Adrenal gland (tissue), 5 donors: ENCODE measurements at regions not wholly inside any gene's neighbourhood (a gene's known extent, or its start where the extent isn't known, plus 50 kb on each side); places are given as distances from the start of the nearest gene placed in this dataset.

Experiments used
- CTCF ChIP-seq, 6 experiments: fragments of 450-650 bp in 4 of 6; fragments of 200-600 bp in 2 of 6; sonication (generic) in 1 of 6; IDR thresholded peaks; 1 replicate in 5 of 6; 2 replicates in 1 of 6; pipeline versions ENCODE4 v1.5.1 to v1.8.0; 2016 to 2021; ENCODE audit warnings: antibody characterized with exemption in 6 of 6, mild to moderate bottlenecking in 2 of 6, moderate library complexity in 1 of 6
- POLR2A ChIP-seq, 2 donors: fragments of 450-650 bp; IDR thresholded peaks; one replicate each; pipeline ENCODE4 v1.6.1; 2017; ENCODE audit warnings: antibody characterized with exemption in 2 of 2, mild to moderate bottlenecking in 2 of 2, moderate library complexity in 1 of 2
- donor health status: DM: no; HTN: no; CAD: no.

- TF ChIP-seq CTCF (IDR thresholded peaks at IDR 0.05) (no peak), POLR2A (IDR thresholded peaks at IDR 0.05) (no peak)
Observed at GRCh38 chr20:52306477-52306876, 114.9 kb upstream of the ZFP64 start.
